Head of caudate nucleus (tissue), 42 donors: ENCODE measurements at regions not wholly inside any gene's neighbourhood (a gene's known extent, or its start where the extent isn't known, plus 50 kb on each side); places are given as distances from the start of the nearest gene placed in this dataset.

Source experiments
- DNase-seq, 42 donors: peaks; one replicate each; pipeline versions ENCODE4 v3.0.0 to v3.0.0-alpha.2; 2020 to 2021; ENCODE audit warnings: mixed read lengths in 7 of 42
- intact Hi-C: fragments of 100-400 bp; cut with DNase I; formaldehyde crosslinking; loops from one replicate; pipeline ENCODE4 v1.15.0; 2022

DNA sequence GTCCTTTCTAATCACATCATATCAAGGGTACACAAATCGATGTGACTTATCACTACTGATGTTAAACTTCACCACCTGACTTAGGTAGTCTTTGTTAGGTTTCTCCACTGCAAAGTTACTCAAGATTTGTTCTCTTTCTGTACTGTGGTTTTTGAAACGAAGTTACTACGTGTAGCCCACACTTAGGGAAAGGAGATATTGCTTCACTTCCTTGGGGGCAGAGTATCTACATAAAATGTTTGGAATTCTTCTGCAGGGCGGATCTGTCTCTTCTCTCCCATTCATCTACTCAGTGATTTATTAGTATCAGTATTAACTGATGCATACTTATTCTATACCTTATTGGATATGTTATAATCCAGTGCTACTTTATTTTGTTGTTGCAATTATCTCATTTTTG, 403.6 kb upstream of the MON1B start:
- no peak for DNase-seq
- intact Hi-C loops = no loop called here

DNA sequence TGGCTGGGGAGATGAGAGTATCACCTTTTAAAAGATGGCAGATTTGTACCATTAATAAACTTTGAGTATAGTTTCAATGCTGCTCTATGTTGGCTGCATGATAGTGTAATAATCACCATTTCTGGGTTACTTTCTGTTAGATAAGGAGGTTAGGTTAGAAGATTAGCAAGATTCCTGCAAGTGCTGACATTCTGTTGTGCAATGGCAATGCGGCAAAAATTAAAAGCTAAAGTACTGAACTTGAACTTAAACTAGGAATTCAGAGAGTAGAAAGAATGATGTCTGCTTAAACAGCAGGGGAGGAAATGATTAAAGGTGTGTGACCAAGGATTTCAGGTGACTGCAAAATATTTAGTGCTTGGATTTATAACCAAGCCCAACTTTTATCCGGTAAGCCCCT, 399.8 kb upstream of the MON1B start:
- intact Hi-C loops = no loop called here
- DNase-seq = no peak

DNA sequence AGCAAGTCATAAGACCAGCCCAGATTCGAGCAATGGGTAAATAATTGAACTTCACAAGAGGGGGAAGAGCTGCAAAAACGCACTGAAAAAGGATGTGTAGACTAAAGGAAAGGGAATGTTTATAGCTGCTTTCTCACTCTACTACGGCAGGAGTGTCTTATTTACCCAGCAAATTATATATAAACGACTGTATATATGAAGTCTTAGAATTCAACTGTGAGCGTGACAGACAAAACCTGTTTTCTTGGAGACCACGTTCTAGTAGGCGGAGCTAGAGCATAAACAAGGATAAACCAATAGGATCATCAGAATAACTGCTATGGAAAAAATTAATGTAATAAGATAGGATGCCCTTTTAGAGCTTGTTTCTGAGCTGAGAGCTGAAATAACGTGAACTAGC, 394.6 kb upstream of the MON1B start:
- intact Hi-C loops = no loop called here
- no peak for DNase-seq

DNA sequence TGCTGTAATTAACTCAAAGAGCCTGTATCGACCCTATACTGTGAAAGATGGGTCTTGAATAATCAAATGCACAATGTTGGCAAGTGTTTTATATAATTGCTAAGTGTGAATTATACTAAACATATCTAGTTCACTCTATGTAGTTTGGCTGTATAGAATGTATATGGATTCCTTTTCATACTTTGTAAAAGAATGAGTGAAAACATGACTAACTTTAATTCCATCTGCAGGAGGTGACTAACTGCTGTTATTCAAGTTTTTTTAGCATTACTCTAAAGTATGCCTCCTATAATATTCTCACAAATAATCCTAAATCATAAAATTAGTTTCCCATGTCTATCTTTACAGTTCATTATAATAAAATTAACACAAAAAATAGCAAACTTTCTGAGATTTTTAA, 394.0 kb upstream of the MON1B start:
- intact Hi-C loops = no loop called here
- DNase-seq = no peak

DNA sequence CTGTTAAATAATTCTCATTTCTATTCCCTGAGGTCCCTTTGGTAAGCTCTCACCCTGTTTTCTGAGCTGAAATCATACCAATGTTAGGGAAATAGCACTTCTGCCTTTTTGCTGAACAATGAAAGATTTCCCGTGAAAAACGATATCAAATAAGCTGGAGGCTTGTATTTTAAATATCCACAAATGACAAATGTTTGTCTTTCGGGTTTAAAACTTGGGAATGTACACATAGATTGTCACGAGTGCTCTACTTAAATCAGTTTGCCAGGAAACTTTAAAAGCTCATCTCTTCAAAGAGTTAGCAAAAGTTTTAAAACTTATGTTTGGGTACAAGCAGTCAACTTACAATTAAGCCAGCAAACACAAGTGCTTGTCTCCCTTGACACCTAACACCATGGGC, 393.5 kb upstream of the MON1B start:
- intact Hi-C loops = no loop called here
- no peak for DNase-seq

DNA sequence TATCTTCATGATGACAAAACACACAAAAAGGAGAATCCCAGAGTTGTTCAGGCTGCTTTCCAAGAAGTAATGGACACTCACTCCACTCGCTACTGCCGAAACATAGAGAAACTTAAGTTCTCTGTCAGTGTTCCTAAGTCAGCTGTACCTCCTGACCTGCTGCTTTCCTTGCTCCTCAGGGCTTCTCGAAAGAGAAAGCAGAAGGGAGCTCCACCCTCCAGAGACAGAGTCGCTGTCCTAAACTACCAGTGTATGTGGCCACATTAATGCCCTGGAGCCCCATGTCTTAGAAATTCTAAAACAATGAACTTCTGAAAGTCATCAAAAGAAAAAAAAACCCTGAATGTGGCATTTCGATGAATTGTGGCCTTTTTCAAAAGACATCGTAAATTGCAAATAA, 390.8 kb upstream of the MON1B start:
- no peak for DNase-seq
- intact Hi-C loops = no loop called here

DNA sequence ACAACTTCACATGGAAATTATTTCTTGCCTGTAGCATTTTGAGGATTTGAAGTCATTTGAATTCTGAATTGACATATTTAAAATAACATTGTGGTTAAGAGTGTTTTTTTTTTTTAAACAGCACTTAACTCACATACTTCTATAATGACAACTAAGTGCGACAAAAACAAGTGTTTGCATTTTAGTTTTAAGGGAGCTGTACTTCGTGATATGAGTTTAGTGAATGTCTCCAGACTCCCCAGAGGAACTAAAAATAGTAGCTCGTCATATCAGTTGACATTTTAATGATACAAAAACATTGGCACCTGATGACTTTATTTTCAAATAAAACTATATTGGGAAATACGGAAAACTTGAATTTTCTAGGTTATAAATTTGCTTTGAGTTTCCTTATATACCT, 389.6 kb upstream of the MON1B start:
- DNase-seq = no peak
- intact Hi-C loops = no loop called here

DNA sequence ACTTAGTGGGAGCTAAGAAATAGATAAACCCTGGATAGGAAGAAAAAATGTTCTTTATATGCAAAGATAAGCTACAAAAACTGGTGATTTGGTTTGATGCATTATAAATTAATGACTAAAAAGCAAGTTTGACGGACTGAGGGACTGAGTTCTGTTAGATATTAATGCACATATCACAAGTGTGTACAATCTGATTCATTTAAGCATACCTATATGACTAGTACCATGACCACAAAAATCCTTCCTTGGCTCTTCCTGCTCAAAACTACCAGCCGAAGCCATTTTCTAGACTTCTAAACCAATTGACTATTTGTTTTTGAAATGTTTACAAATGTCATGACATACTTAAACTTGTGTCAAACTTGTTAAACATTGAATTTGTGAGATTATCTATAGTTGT, 374.5 kb upstream of the MON1B start:
- intact Hi-C loops = no loop called here
- no peak for DNase-seq

DNA sequence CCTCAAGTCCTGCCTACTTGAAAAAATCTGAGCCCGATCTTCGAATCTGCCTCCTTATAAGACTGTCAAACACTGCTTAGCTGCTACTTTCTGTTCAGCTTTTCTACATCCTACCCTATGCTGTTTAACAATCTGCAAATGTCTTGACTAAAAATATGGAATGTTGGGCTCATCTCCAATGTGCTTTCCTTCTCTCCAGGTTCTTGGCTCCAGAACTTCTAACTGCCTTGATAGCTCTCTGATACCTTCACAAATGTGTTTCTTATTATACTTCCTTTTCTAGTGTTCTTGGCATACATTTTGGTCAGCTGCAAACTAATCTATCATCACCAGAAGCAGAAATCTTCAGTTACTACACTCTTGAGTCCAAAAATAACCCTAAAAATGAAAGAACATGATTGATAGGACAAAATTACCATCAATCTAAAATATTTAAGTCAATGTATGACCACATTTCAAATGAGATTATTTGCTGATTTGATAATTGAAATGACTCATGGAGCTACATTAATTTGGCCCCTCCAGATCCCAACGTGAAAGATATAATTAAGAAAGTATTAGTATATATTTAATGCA, 372.3 kb upstream of the MON1B start:
- DNase-seq = no peak
- intact Hi-C loops = no loop called here

DNA sequence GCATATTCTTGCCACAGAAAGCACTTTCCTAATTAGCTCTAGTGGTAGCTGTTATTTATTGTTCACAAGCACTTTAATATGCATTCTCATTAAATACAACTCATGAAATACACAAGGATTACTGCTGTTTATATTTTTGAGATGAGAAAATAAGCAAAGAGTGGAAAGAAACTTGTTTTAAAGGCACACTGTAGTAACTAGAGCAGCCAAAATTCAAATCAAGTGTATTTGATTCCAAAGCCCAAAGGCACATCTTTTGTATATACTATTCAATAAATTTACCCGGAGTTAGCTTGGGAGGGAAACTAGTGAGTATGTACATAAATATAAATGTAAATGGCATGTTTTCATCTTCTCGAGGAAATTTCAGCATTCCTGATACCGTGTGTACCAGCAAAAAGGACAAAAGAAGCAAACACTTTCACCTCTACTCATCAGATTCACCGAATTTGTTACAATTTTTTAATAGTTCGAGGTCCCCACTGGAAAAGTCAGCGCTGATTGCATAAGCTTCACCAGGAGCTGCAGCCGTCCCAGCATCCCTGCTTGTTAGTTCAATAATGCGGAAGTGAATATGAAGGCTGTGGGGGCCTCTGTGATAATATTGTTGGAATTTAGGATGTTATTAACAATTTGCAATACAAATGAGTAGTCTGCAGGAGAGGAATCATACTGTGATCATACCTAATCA, 371.6 kb upstream of the MON1B start:
- intact Hi-C loops = no loop called here
- DNase-seq = no peak

DNA sequence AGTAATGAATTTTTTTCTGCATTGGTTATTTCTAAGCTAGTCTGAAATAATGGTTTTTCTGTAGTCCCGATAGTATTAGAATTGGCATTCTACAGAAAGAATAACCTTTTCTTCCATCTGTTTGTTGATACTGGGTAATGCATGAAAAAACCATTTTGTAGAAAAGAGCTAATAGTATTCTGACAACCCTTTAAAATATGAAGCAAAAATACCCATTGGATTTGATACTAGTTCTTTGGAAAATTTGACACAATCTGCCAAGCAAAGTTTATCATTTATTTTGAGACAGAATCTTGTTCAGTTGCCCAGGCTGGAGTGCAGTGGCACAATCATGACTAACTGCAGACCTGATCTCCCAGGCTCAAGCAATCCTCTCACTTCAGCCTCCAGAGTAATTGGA, 366.8 kb upstream of the MON1B start:
- intact Hi-C loops = no loop called here
- DNase-seq = no peak

DNA sequence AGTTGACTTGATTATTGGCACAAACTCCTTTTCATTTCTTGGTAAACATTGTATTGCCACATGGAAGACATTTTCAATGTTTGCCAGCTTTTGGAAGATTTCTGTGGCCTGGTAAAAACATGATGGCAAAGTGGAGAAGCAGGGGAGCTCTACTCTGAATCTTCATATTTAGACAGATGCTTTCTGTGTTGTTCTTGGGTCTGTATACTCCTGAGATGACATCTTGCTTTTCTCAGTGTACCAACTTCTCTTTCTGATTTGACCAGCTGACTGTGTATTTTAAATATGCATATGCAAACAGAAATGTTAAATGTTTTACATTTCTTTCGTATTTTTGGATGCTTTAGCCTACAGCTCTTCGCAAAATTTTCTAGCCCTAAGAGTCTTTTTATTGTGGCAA, 366.2 kb upstream of the MON1B start:
- intact Hi-C loops = no loop called here

DNA sequence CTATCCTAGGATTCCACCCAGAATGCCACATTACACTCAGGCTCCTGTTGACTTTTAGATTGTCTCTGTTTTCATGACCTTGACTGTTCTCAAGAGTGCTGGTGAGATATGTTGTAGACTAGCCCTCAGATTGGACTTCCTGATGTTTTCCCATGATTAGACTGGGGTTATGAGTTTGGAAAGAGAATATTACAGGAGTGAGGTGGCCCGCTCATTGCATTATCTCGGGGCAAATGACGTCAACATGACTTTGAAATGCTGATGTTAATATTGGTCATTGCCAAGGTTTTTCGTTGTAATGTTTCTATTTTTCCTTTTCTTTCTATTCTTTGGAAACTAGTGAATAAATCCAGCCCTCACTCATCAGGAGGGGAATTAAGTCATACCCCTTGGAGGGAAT, 355.7 kb upstream of the MON1B start:
- no peak for DNase-seq
- intact Hi-C loops = no loop called here

More for the DNA sequence above, 366.2 kb upstream of the MON1B start:
- no peak for DNase-seq

DNA sequence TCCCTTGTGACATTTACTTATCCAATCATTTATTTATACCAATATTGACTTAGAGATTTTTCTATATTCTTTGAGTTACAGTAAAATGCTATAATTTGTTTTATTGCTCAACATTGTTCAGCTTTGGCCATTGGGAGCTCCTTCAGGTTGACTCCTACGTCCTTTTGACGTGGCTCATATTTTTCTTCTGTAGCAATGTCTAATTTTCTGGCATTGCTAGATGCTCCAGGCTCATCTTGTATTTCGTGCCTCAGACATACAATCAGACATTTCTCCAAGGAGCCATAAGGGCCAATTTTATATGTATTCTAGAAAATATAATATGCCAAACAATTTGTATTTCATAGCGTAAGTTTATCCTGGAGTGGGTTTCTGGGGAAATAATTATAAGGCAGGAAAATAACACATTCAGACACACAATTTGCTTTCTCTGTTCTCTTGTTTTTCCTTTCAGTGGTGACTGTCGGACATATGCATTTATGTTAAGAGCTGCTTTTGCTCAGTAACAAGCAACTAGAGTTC, 355.1 kb upstream of the MON1B start:
- intact Hi-C loops = no loop called here
- DNase-seq = no peak

DNA sequence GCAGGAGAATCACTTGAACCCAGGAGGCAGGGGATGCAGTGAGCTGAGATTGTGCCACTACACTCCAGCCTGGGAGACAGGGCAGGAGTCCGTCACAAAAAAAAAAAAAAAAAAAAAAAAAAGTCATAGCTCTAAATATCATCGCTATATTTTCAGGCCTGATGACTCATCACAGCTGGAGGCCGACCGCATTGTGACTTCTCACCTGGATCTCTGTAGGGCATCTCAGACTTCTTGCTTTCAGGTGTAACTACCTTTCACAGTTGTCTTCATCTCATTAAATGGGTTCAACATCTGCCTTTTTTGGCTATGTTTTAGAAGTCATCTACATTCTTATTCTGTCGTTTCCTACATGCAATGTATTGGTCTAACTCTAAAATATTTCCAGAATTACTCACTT, 353.1 kb upstream of the MON1B start:
- DNase-seq = no peak
- intact Hi-C loops = no loop called here

DNA sequence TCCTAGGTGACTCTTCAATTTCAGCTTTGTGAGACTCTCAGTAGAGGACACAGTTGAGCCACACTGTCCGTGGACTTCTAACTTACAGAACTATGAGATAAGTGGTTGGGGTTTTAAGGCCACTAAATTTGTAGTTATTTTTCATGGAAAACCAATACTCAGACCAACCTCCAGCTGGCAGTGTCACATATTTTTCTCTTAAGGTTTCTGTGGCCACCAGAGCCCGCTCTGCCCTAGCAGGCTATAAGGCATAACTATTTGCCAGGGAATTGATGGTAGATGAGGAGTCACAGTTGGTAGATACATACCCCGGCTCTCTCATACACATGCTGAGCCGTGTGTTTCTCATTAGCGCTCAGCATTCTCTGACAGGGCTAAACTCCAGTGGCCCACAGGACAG, 336.8 kb upstream of the MON1B start:
- no peak for DNase-seq
- intact Hi-C loops = no loop called here

DNA sequence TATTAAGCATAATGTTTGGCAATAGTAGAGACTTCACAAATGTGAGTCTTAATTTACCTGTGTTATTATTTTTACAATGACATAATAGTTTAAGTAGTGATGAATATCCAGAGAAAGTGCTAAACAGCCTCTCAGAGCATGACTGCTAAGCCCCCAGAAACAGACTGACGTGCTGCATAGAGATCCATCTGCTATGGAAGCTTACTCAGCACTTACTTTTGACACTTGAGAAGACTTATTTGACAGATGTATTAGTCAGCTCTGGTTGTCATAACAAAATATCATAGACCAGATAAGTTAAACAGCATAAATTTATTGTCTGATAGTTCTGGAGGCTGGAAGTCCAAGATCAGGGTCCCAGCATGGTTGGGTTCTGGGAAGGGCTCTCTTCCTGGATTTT, 334.9 kb upstream of the MON1B start:
- intact Hi-C loops = no loop called here
- no peak for DNase-seq

DNA sequence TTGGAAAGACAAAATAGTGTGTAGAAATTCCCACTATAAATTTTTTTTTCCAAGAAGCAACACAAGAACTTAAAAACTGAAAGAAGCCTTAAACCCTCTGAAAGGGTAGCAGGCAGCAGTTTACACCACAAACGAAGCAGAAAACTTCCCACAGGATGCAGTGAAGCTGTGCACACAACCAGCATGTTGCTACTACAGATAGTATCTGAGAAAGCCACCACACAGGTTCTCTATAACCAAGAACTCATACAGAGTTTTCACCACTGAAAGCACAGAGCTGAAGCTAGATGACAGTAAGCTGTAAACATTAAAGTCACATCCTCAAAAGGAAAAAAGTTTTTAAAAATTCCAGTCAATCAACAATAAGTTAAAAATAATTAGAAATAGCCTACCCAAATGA, 333.6 kb upstream of the MON1B start:
- no peak for DNase-seq
- intact Hi-C loops = no loop called here

DNA sequence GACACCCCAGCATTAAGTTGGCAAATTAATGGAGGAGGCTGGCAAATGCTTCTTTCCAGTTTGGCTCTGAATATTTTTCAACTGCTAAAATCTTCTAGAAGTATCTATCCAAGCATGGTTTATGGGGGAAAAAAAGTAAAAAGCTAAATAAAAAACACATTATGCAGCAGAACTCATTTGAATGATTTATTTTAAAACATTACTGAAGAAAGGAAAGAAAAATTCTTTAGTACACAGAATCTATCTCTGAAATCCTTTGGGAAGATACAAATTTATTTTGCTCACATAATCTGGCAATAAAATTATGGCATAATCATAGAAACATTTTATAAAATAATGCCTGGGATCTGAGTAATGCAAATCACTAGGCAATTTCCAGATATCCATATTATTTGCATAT, 328.1 kb upstream of the MON1B start:
- DNase-seq = no peak
- intact Hi-C loops = no loop called here

DNA sequence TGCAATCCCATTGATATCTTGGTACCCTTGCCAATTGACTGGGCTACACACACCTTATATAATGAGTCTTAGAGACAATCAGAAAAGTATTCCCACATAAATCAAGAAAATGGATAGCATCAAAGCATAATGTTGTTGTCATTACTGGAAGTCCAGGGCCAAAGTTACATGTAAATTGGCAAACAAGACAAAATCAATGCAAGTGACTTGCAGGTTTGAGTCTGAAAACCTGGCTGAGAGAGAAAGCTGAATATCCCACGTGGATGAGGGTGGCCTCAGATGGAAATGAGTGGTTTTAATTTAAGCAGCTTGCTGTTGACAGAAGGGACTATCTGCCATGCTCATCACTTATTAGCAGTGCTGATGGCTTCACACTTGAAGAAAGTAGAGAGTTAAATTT, 324.0 kb upstream of the MON1B start:
- intact Hi-C loops = no loop called here
- DNase-seq = no peak

DNA sequence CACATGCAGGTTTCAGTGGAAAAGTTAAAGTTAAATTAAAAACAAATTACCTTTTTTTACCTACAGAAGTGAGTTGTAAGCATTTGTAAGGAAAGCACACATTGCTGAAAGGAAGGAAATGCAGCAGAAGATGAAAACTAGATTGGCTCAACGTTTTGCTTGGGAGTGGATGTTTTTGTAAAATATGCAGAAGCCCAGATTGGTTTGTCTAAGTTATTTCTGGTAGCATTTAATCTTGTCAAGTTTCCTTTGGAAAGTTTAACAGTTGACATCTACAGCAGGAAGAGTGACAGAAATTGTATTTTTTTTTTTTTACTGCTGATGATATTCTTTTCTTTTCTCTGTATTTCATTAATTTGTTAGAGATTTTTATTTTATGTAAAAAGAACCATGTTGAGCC, 315.1 kb upstream of the MON1B start:
- no peak for DNase-seq
- intact Hi-C loops = no loop called here
